HepG2 (cell line): ENCODE measurements at regions not wholly inside any gene's neighbourhood (a gene's known extent, or its start where the extent isn't known, plus 50 kb on each side); places are given as distances from the start of the nearest gene placed in this dataset.

Experiments
- CCDC6 ChIP-seq: sonication (generic); formaldehyde crosslinking; IDR thresholded peaks from 2 replicates; pipeline ENCODE4 v1.8.1; 2022; ENCODE audit warnings: mild to moderate bottlenecking, missing genetic modification reagents, moderate library complexity
- ZNF292 ChIP-seq: sonication (generic); formaldehyde crosslinking; IDR thresholded peaks from 2 replicates; pipeline ENCODE4 v1.8.1; 2022; ENCODE audit warnings: mild to moderate bottlenecking, low read depth, missing genetic modification reagents, borderline replicate concordance

DNA sequence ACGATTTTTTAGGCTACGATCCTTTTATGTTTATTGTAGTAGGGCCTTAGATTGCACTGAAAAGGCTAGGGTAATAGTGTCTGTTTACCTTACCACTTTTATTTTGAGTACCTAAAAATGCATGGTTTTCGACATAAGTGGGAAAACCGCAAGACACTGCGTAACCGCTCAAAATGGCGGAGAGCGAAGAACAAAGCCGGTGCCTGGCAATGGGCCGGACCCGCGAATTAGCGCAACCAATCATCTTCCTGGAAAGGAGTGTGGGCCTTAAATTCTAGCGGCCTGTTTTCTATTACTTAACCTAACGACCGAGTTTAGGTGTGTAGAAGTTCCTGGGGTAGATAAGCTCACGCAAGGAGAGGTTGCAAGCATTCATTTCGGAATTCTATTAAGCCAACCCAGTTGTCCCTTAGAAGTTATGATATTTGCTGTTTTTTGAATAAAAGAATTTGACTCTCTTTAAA lies 118.0 kb downstream of the HFE start:
- TF ChIP-seq CCDC6 (CRISPR knock-in tag): no peak; the same call in 1 of the 2 replicates
- no peak for TF ChIP-seq ZNF292 (CRISPR knock-in tag)
